Body of pancreas (tissue), 4 donors: ENCODE measurements at regions not wholly inside any gene's neighbourhood (a gene's known extent, or its start where the extent isn't known, plus 50 kb on each side); places are given as distances from the start of the nearest gene placed in this dataset.

Experiments
- POLR2A ChIP-seq, 3 donors: fragments of 450-650 bp; IDR thresholded peaks; one replicate each; pipeline ENCODE4 v1.6.1; 2016; ENCODE audit warnings: antibody characterized with exemption in 3 of 3, mild to moderate bottlenecking in 2 of 3
- TF ChIP-seq, protein P1 (sequence below), 7 experiments: fragments of 450-650 bp in 4 of 7; fragments of 200-600 bp in 3 of 7; sonication (generic) in 3 of 7; IDR thresholded peaks; one replicate each; pipeline ENCODE4 v1.5.1; 2016 to 2019; ENCODE audit warnings: antibody characterized with exemption in 7 of 7

- TF ChIP-seq, protein P1, sequence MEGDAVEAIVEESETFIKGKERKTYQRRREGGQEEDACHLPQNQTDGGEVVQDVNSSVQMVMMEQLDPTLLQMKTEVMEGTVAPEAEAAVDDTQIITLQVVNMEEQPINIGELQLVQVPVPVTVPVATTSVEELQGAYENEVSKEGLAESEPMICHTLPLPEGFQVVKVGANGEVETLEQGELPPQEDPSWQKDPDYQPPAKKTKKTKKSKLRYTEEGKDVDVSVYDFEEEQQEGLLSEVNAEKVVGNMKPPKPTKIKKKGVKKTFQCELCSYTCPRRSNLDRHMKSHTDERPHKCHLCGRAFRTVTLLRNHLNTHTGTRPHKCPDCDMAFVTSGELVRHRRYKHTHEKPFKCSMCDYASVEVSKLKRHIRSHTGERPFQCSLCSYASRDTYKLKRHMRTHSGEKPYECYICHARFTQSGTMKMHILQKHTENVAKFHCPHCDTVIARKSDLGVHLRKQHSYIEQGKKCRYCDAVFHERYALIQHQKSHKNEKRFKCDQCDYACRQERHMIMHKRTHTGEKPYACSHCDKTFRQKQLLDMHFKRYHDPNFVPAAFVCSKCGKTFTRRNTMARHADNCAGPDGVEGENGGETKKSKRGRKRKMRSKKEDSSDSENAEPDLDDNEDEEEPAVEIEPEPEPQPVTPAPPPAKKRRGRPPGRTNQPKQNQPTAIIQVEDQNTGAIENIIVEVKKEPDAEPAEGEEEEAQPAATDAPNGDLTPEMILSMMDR (IDR thresholded peaks at IDR 0.05): no peak
- no peak for TF ChIP-seq POLR2A (IDR thresholded peaks at IDR 0.05)
Measured at GRCh38 chr9:107953556-107954125, 464.1 kb upstream of the KLF4 start.
